ENCODE measurements at regions not wholly inside any gene's neighbourhood (a gene's known extent, or its start where the extent isn't known, plus 50 kb on each side); places are given as distances from the start of the nearest gene placed in this dataset.

- Histone ChIP-seq H3K4me3 (replicated peaks in 1 of 2; ENCODE audit: low read depth in 1 of 2, low read length in 2 of 2) (no peak overlapping the region), H3K36me3 (ENCODE audit: control insufficient read depth in 1 of 2, insufficient read depth in 2 of 2, low read length in 2 of 2) (no peaks in the 10 kb centered on the region), H2AFZ (ENCODE audit: low read depth, low read length, poor library complexity, severe bottlenecking) (no peak overlapping the region), H3K4me1 (ENCODE audit: control insufficient read depth in 1 of 2, insufficient read depth in 2 of 2, low read length in 2 of 2) (no peaks in the 10 kb centered on the region), H3K27me3 (ENCODE audit: insufficient read depth, low read length) (no peaks in the 10 kb centered on the region), H3K9ac (ENCODE audit: low read length) (no peak overlapping the region), H3K79me2 (ENCODE audit: insufficient read depth, low read length) (no peaks in the 10 kb centered on the region), H3K9me2 (ENCODE audit: insufficient read depth) (no peaks in the 10 kb centered on the region), H3K9me3 (ENCODE audit: control insufficient read depth in 1 of 2, insufficient read depth in 1 of 2, low read depth in 1 of 2, low read length in 2 of 2) (no peaks in the 10 kb centered on the region; a peak in 1 of 4 replicates), H4K20me1 (ENCODE audit: insufficient read depth) (no peaks in the 10 kb centered on the region), H3K27ac (ENCODE audit: low read depth, low read length) (no peak overlapping the region), H3K4me2 (ENCODE audit: low read length) (no peak overlapping the region)
- CTCF ChIA-PET, result no interaction called here
- no peak for ATAC-seq
- intact Hi-C loops (cut with micrococcal nuclease), result no loop called here
- RAD21 ChIA-PET (ENCODE audit: low non-redundant PET in 1 of 2, low total read pairs in 2 of 2, uncharacterized antibody in 2 of 2, unreplicated experiment in 2 of 2), result no interaction called here
- no peak for DNase-seq (ENCODE audit: low read depth, low spot score)
- BruUV-seq (replicated peaks), result no TSS peak
- POLR2A ChIA-PET, result no interaction called here
- no peak for TF ChIP-seq SP1 (IDR thresholded peaks at IDR 0.05; ENCODE audit: low read depth)
- no peak for TF ChIP-seq SIN3A (IDR thresholded peaks at IDR 0.05; ENCODE audit: low read depth)
- TF ChIP-seq REST (IDR thresholded peaks at IDR 0.05; ENCODE audit: low read depth), result no peak
- no peak for TF ChIP-seq POLR2A (IDR thresholded peaks at IDR 0.05; ENCODE audit: borderline replicate concordance, extremely low read depth, insufficient read depth, insufficient read length)
- no peak for TF ChIP-seq YY1 (IDR thresholded peaks at IDR 0.05; ENCODE audit: extremely low read depth, insufficient replicate concordance, low read depth, low read length)
- no peak for TF ChIP-seq FOSL1 (IDR thresholded peaks at IDR 0.05; ENCODE audit: low read depth)
- no peak for TF ChIP-seq CEBPB (IDR thresholded peaks at IDR 0.05; ENCODE audit: low read depth)
- no peak for TF ChIP-seq RAD21 (IDR thresholded peaks at IDR 0.05; ENCODE audit: low read depth)
- TF ChIP-seq MAX (IDR thresholded peaks at IDR 0.05), result no peak
Measured at GRCh38 chrX:79588233-79588632, 221.1 kb upstream of the ITM2A start.
